OCI-LY1 (cell line): ENCODE measurements at regions not wholly inside any gene's neighbourhood (a gene's known extent, or its start where the extent isn't known, plus 50 kb on each side); places are given as distances from the start of the nearest gene placed in this dataset.

Experiments
- H2AFZ ChIP-seq: fragments of 200-600 bp; sonication (generic), shearing (Covaris generic); 2 replicates; pipeline ENCODE4 v1.6.0; 2014; ENCODE audit warnings: antibody characterized with exemption, mild to moderate bottlenecking, low read length
- H3F3A ChIP-seq: fragments of 200-600 bp; sonication (generic), shearing (Covaris generic); 2 replicates; pipeline ENCODE4 v1.6.0; 2014; ENCODE audit warnings: mild to moderate bottlenecking, antibody characterized with exemption, low read length, moderate library complexity; ENCODE audit not compliant: insufficient read depth
- H3K27ac ChIP-seq: fragments of 200-600 bp; sonication (generic); 2 replicates; pipeline ENCODE4 v1.5.1; 2014; ENCODE audit warnings: low read length, mixed run types, mild to moderate bottlenecking, low read depth; ENCODE audit not compliant: poor library complexity, severe bottlenecking
- H3K27me3 ChIP-seq: fragments of 200-600 bp; sonication (generic); 2 replicates; pipeline ENCODE4 v1.6.0; 2014; ENCODE audit warnings: antibody characterized with exemption, mild to moderate bottlenecking, low read length, moderate library complexity; ENCODE audit not compliant: insufficient read depth
- H3K36me3 ChIP-seq: fragments of 200-600 bp; sonication (generic); 2 replicates; pipeline ENCODE4 v1.6.1; 2014; ENCODE audit warnings: mild to moderate bottlenecking, antibody characterized with exemption, low read length, moderate library complexity, mixed read lengths; ENCODE audit not compliant: insufficient read depth
- H3K4me1 ChIP-seq: fragments of 200-600 bp; sonication (generic); 2 replicates; pipeline ENCODE4 v1.5.1; 2014; ENCODE audit warnings: mild to moderate bottlenecking, low read length, moderate library complexity; ENCODE audit not compliant: insufficient read depth, severe bottlenecking
- H3K4me2 ChIP-seq: fragments of 200-600 bp; sonication (generic), shearing (Covaris generic); 2 replicates; pipeline ENCODE4 v1.6.1; 2014; ENCODE audit warnings: low read length
- H3K4me3 ChIP-seq: fragments of 200-600 bp; sonication (generic); 2 replicates; pipeline ENCODE4 v1.5.1; 2014; ENCODE audit warnings: low read length, low read depth, mild to moderate bottlenecking, mixed read lengths; ENCODE audit not compliant: poor library complexity, severe bottlenecking
- H3K79me2 ChIP-seq: fragments of 200-600 bp; shearing (Covaris generic); 2 replicates; pipeline ENCODE4 v1.6.1; 2016; ENCODE audit warnings: mixed run types, low read length, mixed read lengths; ENCODE audit not compliant: insufficient read depth
- H3K9ac ChIP-seq: fragments of 200-600 bp; sonication (generic), shearing (Covaris generic); 2 replicates; pipeline ENCODE4 v1.6.1; 2014; ENCODE audit warnings: mild to moderate bottlenecking, low read length, mixed read lengths
- H3K9me2 ChIP-seq: fragments of 200-600 bp; sonication (generic), shearing (Covaris generic); 2 replicates; pipeline ENCODE4 v1.6.1; 2014; ENCODE audit warnings: low read depth, mild to moderate bottlenecking, low read length, mixed read lengths
- H3K9me3 ChIP-seq: fragments of 200-600 bp; shearing (Covaris generic); 2 replicates; pipeline ENCODE4 v1.6.1; 2014; ENCODE audit warnings: low read length, mixed read lengths
- H4K20me1 ChIP-seq: fragments of 200-600 bp; sonication (generic), shearing (Covaris generic); 2 replicates; pipeline ENCODE4 v1.6.0; 2016; ENCODE audit warnings: mild to moderate bottlenecking, low read length; ENCODE audit not compliant: insufficient read depth
- EZH2 ChIP-seq: fragments of 200-600 bp; sonication (generic), shearing (Covaris generic); IDR thresholded peaks from 2 replicates; pipeline ENCODE4 v1.8.0; 2017; ENCODE audit warnings: borderline replicate concordance, mixed run types, mild to moderate bottlenecking, antibody characterized with exemption, low read length, moderate library complexity, mixed read lengths
- TF ChIP-seq, protein P1 (sequence below): fragments of 200-600 bp; sonication (generic), shearing (Covaris generic); IDR thresholded peaks from 2 replicates; pipeline ENCODE4 v1.5.1; 2017; ENCODE audit warnings: mild to moderate bottlenecking, antibody characterized with exemption, low read length, moderate library complexity, mixed read lengths

DNA sequence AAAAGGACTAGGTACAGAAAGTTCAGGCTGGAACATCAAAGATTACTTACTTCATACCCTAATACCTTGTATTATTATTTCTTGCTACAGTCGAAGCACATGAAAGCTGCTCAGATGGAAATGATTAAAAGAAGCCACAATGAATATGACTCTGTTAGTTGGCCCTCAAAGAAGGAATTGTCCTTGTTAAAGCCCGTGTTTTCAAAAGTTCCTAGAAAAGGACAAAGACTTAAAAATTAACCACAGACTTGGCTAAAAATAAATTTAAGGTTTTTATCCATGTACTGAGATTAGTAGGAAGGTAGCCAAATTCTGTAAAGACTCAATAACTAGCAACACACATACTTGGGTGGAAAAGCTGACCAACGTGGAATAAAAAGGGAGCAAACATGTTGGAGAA, 251.0 kb upstream of the RARB start:
- Histone ChIP-seq H3K9ac (no peak overlapping the region), H3K9me2 (no peaks in the 10 kb centered on the region), H4K20me1 (no peaks in the 10 kb centered on the region), H3K4me3 (no peak overlapping the region), H3K36me3 (no peaks in the 10 kb centered on the region), H3K4me1 (no peaks in the 10 kb centered on the region), H3F3A (no peaks in the 10 kb centered on the region), H3K4me2 (no peak overlapping the region), H2AFZ (no peak overlapping the region), H3K79me2 (no peaks in the 10 kb centered on the region), H3K27ac (no peak overlapping the region), H3K27me3 (no peaks in the 10 kb centered on the region), H3K9me3 (no peaks in the 10 kb centered on the region)
- no peak for TF ChIP-seq EZH2
- TF ChIP-seq, protein P1, sequence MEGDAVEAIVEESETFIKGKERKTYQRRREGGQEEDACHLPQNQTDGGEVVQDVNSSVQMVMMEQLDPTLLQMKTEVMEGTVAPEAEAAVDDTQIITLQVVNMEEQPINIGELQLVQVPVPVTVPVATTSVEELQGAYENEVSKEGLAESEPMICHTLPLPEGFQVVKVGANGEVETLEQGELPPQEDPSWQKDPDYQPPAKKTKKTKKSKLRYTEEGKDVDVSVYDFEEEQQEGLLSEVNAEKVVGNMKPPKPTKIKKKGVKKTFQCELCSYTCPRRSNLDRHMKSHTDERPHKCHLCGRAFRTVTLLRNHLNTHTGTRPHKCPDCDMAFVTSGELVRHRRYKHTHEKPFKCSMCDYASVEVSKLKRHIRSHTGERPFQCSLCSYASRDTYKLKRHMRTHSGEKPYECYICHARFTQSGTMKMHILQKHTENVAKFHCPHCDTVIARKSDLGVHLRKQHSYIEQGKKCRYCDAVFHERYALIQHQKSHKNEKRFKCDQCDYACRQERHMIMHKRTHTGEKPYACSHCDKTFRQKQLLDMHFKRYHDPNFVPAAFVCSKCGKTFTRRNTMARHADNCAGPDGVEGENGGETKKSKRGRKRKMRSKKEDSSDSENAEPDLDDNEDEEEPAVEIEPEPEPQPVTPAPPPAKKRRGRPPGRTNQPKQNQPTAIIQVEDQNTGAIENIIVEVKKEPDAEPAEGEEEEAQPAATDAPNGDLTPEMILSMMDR = no peak

GRCh38 chr3:25178672-25179071, 249.4 kb upstream of the RARB start:
- no peaks in the 10 kb centered on the region for H3K4me1 ChIP-seq
- TF ChIP-seq, protein P1 = no peak
- no peak for TF ChIP-seq EZH2
- H3K36me3 ChIP-seq = no peaks in the 10 kb centered on the region
- no peaks in the 10 kb centered on the region for H4K20me1 ChIP-seq
- H3F3A ChIP-seq = no peaks in the 10 kb centered on the region
- H3K4me3 ChIP-seq = no peak overlapping the region
- no peaks in the 10 kb centered on the region for H3K27me3 ChIP-seq
- no peaks in the 10 kb centered on the region for H3K9me3 ChIP-seq
- H3K79me2 ChIP-seq = no peaks in the 10 kb centered on the region
- H3K27ac ChIP-seq = no peak overlapping the region
- H2AFZ ChIP-seq = no peak overlapping the region
- H3K9ac ChIP-seq = no peak overlapping the region
- no peak overlapping the region for H3K4me2 ChIP-seq
- no peaks in the 10 kb centered on the region for H3K9me2 ChIP-seq

DNA sequence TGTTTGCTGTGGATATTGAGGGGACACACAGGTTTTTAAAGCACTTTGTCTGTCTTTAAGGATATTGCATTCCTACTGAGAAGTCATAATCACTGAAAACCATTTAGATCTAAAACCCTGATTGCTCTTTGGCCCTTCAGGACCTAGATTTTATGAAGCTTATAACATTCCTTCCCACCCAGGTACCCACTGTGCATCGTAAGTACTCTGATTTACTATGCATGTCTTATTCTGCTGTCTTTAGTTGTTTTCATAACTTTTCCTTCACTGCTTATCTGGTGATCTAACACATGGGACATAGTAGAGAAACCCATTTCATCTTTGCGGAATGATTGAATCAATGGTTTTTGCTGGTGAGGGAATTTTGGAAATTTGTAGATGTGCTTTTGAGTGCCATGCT, 247.0 kb upstream of the RARB start:
- H3F3A ChIP-seq = no peaks in the 10 kb centered on the region
- no peaks in the 10 kb centered on the region for H3K36me3 ChIP-seq
- no peaks in the 10 kb centered on the region for H3K9me2 ChIP-seq
- H2AFZ ChIP-seq = no peak overlapping the region
- TF ChIP-seq, protein P1 = no peak
- TF ChIP-seq EZH2 = no peak
- no peak overlapping the region for H3K9ac ChIP-seq
- no peak overlapping the region for H3K4me2 ChIP-seq
- H4K20me1 ChIP-seq = no peaks in the 10 kb centered on the region
- H3K27ac ChIP-seq = no peak overlapping the region
- H3K79me2 ChIP-seq = no peaks in the 10 kb centered on the region
- H3K27me3 ChIP-seq = no peaks in the 10 kb centered on the region
- no peaks in the 10 kb centered on the region for H3K4me1 ChIP-seq
- H3K9me3 ChIP-seq = no peaks in the 10 kb centered on the region
- no peak overlapping the region for H3K4me3 ChIP-seq
